ENCODE measurements at regions not wholly inside any gene's neighbourhood (a gene's known extent, or its start where the extent isn't known, plus 50 kb on each side); places are given as distances from the start of the nearest gene placed in this dataset.

- no TSS peak for BruUV-seq (replicated peaks)
- intact Hi-C loops (cut with micrococcal nuclease): no loop called here
- CTCF ChIA-PET: no interaction called here
Observed at GRCh38 chr4:35228313-35228712, 1016.0 kb downstream of the ARAP2 start.

More at GRCh38 chr4:35228313-35228712, 1016.0 kb downstream of the ARAP2 start:
- ATAC-seq (no peak), DNase-seq (ENCODE audit: low read depth, low spot score) (no peak)
- TF ChIP-seq YY1 (IDR thresholded peaks at IDR 0.05; ENCODE audit: extremely low read depth, insufficient replicate concordance, low read depth, low read length) (no peak), ATF3 (IDR thresholded peaks at IDR 0.05) (no peak), POLR2A (IDR thresholded peaks at IDR 0.05; ENCODE audit: borderline replicate concordance, extremely low read depth, insufficient read depth, insufficient read length) (no peak), FOSL1 (IDR thresholded peaks at IDR 0.05; ENCODE audit: low read depth) (no peak), TCF7L2 (IDR thresholded peaks at IDR 0.05; ENCODE audit: borderline replicate concordance, extremely low read depth, insufficient read depth, insufficient read length) (no peak), ELF1 (IDR thresholded peaks at IDR 0.05; ENCODE audit: borderline replicate concordance, low read depth) (no peak), JUND (IDR thresholded peaks at IDR 0.05) (no peak), SP1 (IDR thresholded peaks at IDR 0.05; ENCODE audit: low read depth) (no peak), ZFX (IDR thresholded peaks at IDR 0.05) (no peak), ZNF274 (IDR thresholded peaks at IDR 0.05; ENCODE audit: low read depth, low read length) (no peak), EZH2 (IDR thresholded peaks at IDR 0.05) (no peak), POLR2AphosphoS5 (IDR thresholded peaks at IDR 0.05; ENCODE audit: low read depth, low read length) (no peak), EGR1 (IDR thresholded peaks at IDR 0.05; ENCODE audit: low read depth) (no peak), EZH2phosphoT487 (IDR thresholded peaks at IDR 0.05; ENCODE audit: borderline replicate concordance) (no peak), SRF (IDR thresholded peaks at IDR 0.05; ENCODE audit: low read depth) (no peak), REST (IDR thresholded peaks at IDR 0.05; ENCODE audit: low read depth) (no peak)
- Histone ChIP-seq H3K9me3 (ENCODE audit: control insufficient read depth in 1 of 2, insufficient read depth in 1 of 2, low read depth in 1 of 2, low read length in 2 of 2) (no peaks in the 10 kb centered on the region), H3K36me3 (ENCODE audit: control insufficient read depth in 1 of 2, insufficient read depth in 2 of 2, low read length in 2 of 2) (no peaks in the 10 kb centered on the region), H3K4me3 (replicated peaks in 1 of 2; ENCODE audit: low read depth in 1 of 2, low read length in 2 of 2) (no peak overlapping the region), H3K4me1 (ENCODE audit: control insufficient read depth in 1 of 2, insufficient read depth in 2 of 2, low read length in 2 of 2) (no peaks in the 10 kb centered on the region), H4K20me1 (ENCODE audit: insufficient read depth) (no peaks in the 10 kb centered on the region), H3K9me2 (ENCODE audit: insufficient read depth) (no peaks in the 10 kb centered on the region), H3K4me2 (ENCODE audit: low read length) (no peak overlapping the region), H2AFZ (ENCODE audit: low read depth, low read length, poor library complexity, severe bottlenecking) (no peak overlapping the region), H3K9ac (ENCODE audit: low read length) (no peak overlapping the region), H3K27ac (ENCODE audit: low read depth, low read length) (no peak overlapping the region), H3K79me2 (ENCODE audit: insufficient read depth, low read length) (no peaks in the 10 kb centered on the region), H3K27me3 (ENCODE audit: insufficient read depth, low read length) (no peaks in the 10 kb centered on the region)
- POLR2A ChIA-PET: no interaction called here
- RAD21 ChIA-PET (ENCODE audit: low non-redundant PET in 1 of 2, low total read pairs in 2 of 2, uncharacterized antibody in 2 of 2, unreplicated experiment in 2 of 2): no interaction called here

All from HCT116 (cell line).